ENCODE measurements at regions not wholly inside any gene's neighbourhood (a gene's known extent, or its start where the extent isn't known, plus 50 kb on each side); places are given as distances from the start of the nearest gene placed in this dataset.

GRCh38 chr3:127139601-127140500 is 53.1 kb upstream of the PRR23E start:
- DNase-seq = no peak

- DNase-seq = no peak
Measured at GRCh38 chr3:127140501-127141460, 52.1 kb upstream of the PRR23E start.

- DNase-seq = peak; percentile 59 to 76
Measured at GRCh38 chr3:127141921-127142730, 50.8 kb upstream of the PRR23E start.
